T1000 (cell line): ENCODE measurements at regions not wholly inside any gene's neighbourhood (a gene's known extent, or its start where the extent isn't known, plus 50 kb on each side); places are given as distances from the start of the nearest gene placed in this dataset.
A peak's percentile ranks its signal among the peaks of the same experiment; 100 is the strongest.

Experiments used
- DNase-seq: peaks from one replicate; lab custom pipeline; 2025; ENCODE audit warnings: mixed read lengths; lab: John Stamatoyannopoulos, UW

DNA sequence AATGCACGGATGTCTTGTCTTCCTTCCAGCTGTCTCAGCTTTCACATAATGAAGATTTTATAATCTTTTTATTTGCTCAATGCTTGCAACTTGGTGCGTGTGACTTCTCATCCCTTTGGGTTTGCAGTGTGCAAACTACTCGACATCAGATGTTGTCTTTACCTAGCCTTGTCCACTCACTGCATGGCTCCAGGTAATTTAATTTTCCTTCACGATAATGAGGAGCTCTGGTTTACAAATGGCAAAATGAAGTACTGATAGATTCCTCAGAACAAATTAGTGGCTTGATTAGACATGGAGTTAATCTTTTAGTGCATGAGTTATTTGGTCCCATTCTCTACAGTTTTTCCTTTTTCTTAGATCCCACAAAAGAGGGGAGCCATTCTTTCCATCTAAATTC is 603.0 kb downstream of the CCDC171 start:
- DNase-seq = no peak

DNA sequence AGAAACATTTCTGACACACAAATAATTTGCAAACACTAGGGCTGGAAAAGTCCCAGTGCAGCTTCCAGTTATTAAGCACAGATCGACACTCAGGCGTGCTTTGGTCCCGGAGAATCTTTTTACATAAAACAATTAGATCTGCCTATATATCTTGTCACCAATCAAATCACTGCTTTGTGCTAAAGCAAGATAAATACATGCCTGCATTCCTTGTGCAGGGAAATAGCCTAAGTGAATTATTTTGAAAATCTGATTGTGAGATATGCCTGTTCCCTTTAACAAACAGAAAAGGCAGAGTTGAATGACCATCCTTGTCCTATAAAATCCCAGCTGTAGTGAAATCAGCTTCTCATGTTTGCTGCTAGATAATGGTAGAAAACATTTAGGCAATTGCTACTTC is 604.4 kb downstream of the CCDC171 start:
- DNase-seq = no peak

DNA sequence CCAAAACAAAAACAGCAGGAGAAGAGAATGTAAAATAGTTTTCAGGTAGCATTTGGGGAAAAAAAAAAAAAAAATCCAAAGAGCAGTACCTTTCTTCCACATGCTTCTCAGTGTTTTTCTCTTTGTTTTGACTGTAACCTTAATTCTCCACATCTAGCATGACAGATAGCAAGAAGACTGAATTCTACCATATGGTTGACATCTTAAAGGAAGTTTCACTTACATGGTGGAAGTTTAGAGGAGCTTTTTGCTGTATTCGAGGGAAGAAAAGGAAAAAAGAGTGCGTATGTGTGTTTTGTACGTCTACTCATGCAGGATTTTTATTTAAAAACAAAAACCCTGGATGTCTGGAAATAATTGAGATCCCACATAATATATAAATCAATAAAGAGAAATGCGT is 604.8 kb downstream of the CCDC171 start:
- no peak for DNase-seq

DNA sequence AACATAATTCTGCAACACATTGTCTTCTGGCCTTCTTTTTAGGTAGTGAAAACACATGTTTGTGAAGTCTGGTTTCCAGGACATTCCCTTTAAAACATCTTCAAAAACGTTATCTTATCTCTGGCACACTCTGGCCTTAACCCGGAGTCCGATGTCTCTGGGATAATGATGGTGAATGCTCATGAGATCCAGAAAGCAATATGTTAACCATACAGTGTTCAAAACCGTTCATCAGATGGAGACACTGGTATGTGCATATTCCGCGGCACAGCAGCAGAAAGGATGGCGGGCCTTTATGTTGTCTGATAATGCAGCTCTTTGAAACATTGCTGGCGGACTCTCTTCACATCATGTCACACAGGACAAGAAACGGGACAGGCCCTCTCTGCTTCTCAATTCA is 605.2 kb downstream of the CCDC171 start:
- no peak for DNase-seq

GRCh38 chr9:16161483-16161882 is 608.6 kb downstream of the CCDC171 start:
- no peak for DNase-seq

DNA sequence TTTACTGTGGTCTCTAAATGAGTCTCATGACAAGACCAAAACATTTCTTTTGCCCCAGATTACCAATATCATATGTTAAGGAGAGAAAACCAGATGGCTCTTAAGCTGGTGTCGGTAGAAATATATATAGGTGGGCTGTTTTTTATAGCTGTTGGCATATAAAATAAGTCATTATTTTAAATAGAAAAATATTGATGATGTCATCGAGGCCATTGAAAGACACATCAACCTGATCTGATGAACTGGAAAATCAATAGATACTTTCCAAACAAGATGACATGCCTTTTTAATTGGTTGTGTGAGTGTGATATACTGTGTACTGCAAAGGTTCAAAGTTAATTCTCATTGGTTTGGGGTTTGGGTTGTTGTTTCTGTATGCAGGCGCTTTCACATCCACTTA is 617.3 kb downstream of the CCDC171 start:
- DNase-seq = no peak

- no peak for DNase-seq
Measured at GRCh38 chr9:16171911-16172310, 619.1 kb downstream of the CCDC171 start.

GRCh38 chr9:16172796-16173195 is 620.0 kb downstream of the CCDC171 start:
- DNase-seq = no peak

- no peak for DNase-seq
Measured at GRCh38 chr9:16174915-16175314, 622.1 kb downstream of the CCDC171 start.

DNA sequence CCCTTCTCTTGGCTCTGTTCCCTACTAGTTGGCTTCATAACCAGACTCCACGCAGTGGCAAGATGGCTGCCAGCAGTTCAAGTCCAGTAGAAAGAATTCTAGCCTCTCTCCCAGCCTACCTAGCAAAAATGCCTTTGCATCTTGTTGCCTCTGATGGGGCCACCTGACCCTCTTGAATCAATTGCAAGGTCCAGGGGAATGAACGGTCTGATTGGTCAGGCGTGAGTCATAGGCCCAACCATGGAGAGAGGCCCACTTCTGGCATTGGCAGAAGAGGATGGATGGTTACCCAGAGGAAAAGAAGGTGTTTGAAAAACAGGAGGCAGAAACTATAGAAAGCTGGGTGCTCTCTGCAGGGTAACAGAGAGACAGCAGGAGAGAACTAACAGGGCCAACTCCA is 622.6 kb downstream of the CCDC171 start:
- DNase-seq = no peak

GRCh38 chr9:16178294-16178693 is 625.5 kb downstream of the CCDC171 start:
- no peak for DNase-seq

DNA sequence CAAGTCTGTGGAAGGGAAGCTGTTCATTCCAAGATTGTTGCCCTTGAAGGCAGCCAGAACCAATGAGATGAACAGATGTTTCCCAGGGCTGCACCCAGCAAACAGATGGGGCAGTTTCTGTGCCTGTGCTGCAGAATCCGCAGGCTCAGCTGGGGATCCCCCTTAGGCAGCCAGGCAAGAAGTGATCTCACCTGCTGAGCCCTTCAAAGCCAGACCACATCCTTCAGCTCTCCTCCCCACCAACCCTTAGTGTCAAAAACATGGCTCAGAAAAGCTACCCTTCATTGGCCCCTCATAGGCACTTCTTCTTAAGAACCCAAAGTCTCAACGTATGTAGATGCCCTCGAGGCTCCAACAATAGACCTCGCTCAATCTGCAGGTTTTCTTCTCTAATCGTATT is 626.7 kb downstream of the CCDC171 start:
- DNase-seq = no peak

DNA sequence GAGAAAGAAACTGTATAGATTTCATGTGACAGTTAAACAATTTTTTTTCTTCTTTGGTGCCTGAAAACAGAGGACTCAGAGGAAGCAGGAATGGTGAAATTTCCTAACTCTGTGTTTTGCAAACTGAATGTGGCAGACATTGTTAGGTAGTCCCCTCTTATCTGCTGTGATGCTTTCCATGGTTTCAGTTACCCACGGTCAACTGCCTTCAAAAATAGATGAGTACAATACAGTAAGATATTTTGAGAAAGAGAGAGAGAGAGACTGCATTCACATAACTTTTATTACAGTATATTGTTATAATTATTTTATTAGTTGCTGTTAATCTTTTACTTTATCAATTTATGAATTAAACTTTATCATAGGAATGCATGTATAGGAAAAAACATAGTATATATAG is 627.2 kb downstream of the CCDC171 start:
- DNase-seq = no peak

- no peak for DNase-seq
Measured at GRCh38 chr9:16180546-16180945, 627.7 kb downstream of the CCDC171 start.

DNA sequence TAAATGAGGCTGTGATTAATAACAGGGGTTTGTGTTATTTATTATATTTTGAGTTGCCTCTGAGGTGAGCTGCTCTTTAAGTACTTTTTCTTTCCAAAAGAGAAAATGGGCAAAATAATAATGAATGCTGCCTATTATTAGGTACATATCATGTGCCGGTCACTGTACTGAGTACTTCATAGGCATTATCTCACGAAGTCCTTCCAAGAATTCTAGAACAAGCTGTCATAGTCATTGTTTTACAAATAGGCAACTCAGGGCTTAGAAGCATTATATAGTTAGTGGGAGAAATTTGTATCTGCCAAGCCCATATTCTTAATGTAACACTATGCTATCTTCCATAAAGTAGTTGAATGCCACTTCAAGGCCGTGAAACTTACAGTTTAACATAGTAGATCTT is 628.7 kb downstream of the CCDC171 start:
- DNase-seq = no peak

GRCh38 chr9:16182784-16183183 is 629.9 kb downstream of the CCDC171 start:
- DNase-seq = no peak

DNA sequence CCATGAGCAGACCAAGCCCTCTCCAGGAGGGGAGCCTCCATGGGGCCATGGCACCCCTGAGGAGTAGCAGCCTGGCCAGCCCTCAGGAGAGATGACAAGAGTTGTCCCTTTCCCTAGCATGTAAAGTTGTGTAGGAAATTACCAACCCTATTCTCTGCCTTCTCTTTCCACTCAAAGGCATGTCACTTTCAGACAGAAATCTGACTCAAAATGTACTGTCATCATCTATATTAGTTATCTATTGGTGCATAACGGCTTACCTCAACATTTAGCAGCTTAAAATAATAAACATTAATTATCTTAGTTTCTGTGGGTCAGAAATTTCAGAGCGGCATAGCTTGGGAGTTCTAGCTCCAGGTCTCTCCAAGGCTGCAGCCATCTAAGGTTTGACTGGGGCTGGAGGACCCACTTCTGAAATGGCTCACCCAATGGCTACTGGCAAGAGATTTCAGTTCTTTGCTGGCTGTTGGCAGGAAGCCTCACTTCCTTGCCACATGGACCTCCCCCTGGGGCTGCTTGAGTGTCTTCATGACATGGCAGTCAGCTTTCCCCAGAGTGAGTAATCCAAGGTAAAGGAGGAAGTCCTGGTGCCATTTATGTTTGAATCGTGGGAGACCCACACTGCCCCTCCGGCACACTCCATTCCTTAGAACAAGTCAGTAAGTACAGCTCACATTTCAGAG is 632.3 kb downstream of the CCDC171 start:
- DNase-seq = no peak

- no peak for DNase-seq
Measured at GRCh38 chr9:16191191-16191590, 638.3 kb downstream of the CCDC171 start.

DNA sequence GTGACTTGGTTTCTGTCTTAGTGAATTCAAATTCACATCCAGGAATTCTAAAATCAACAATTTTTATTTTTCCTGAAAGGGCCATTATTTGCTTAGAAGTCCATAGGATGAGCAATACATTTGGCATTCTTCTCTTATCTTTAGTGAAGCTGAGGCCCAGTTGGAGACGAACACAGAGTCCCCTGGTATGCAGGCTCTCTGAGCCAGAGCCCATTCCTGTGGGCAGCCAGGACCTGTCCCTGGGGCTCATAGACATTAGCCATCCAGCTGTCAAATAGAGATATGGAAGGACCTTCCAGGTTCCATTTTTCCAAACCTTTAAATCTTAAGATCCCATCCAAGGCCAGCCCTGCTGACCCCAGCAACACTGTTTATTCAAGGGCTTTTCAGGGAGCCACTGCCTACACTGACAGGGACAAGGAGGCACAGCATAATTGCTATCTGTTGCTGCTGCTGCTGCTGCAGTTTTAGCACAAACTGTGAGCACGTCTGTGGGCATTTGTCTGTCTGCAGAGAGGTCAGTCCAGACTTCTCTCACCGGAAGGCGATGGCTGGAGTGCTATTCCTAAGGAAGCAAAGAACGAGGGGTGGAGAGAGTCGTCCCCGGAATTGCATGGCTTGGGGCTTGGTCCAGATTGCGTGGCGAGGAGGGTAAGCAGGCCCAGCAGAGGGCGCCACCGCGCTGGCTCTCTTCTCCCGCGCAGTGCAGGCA is 639.0 kb downstream of the CCDC171 start:
- DNase-seq = peak; percentile 64

DNA sequence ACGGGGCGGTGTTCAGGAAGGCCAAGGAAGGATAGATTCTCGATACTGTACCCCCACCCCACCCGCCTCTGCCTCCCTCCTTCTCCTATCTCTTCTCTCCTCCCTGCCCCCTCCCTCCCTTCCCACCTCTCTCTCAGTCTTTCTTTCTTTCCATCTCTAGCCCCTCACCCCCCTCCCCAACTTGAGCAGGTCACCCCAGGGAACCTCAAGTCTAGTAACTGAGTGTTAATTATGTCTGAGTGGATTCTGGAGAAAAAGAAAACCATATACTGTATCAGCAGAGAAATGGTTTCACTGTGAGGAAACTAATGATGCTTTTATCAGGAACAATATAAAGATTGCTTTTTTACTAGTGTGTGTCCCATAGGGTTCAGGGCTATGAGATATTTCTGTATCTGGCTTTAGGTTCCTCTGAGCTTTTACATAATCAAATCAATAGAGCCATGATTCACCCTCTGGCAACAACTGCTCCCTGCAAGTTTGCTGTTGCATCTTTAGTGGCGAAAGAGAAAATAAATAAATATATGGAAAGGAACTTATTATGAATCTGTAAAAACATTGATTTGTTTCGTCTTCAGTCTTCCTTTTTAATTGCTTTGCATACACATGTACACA is 639.7 kb downstream of the CCDC171 start:
- no peak for DNase-seq

GRCh38 chr9:16193066-16193465 is 640.2 kb downstream of the CCDC171 start:
- no peak for DNase-seq

- no peak for DNase-seq
Measured at GRCh38 chr9:16196206-16196605, 643.4 kb downstream of the CCDC171 start.

GRCh38 chr9:16197578-16198370 is 644.9 kb downstream of the CCDC171 start:
- no peak for DNase-seq
